SK-N-MC (cell line): ENCODE measurements at regions not wholly inside any gene's neighbourhood (a gene's known extent, or its start where the extent isn't known, plus 50 kb on each side); places are given as distances from the start of the nearest gene placed in this dataset.

ENCODE experiments used
- EZH2 ChIP-seq: fragments of 200-600 bp; sonication (generic); IDR thresholded peaks from one replicate; pipeline ENCODE4 v1.6.1; 2017; ENCODE audit warnings: antibody characterized with exemption
- POLR2AphosphoS5 ChIP-seq: IDR thresholded peaks from 2 replicates; pipeline ENCODE4 v1.6.1; 2012; ENCODE audit warnings: mild to moderate bottlenecking, low read depth, low read length, borderline replicate concordance

GRCh38 chr18:78196280-78196679 lies 783.3 kb upstream of the SALL3 start:
- TF ChIP-seq EZH2 (no peak), POLR2AphosphoS5 (no peak)
